HCT116 (cell line): ENCODE measurements at regions not wholly inside any gene's neighbourhood (a gene's known extent, or its start where the extent isn't known, plus 50 kb on each side); places are given as distances from the start of the nearest gene placed in this dataset.

Experiments
- ATAC-seq: fragments of 200-7000 bp; cut with Tn5 transposase; 2 replicates; pipeline ENCODE4 v1.9.1; 2020; ENCODE audit warnings: mild to moderate bottlenecking, moderate library complexity
- BruUV-seq: library from RNA; stranded (reverse); fragments of 400-500 nt; replicated peaks from 2 replicates; lab custom pipeline; 2021; lab: Mats Ljungman, UMichigan
- CTCF ChIA-PET: fragments of 300-600 bp; sonication (Branson Sonifier 250); formaldehyde crosslinking; loops from one replicate; lab custom pipeline; 2021; ENCODE audit warnings: antibody characterized with exemption; lab: Charles Lee
- POLR2A ChIA-PET: fragments of 300-600, 350-600 bp; sonication (Branson Sonifier 250); formaldehyde crosslinking; loops from one replicate; lab custom pipeline; 2021; ENCODE audit warnings: antibody characterized with exemption; lab: Charles Lee
- RAD21 ChIA-PET, 2 experiments: fragments of 300-600 bp; sonication (Branson Sonifier 250); formaldehyde crosslinking; loops; one replicate each; lab custom pipeline; 2023; ENCODE audit warnings: low total read pairs in 2 of 2; ENCODE audit not compliant: uncharacterized antibody in 2 of 2, unreplicated experiment in 2 of 2, low non-redundant PET in 1 of 2; lab: Charles Lee
- DNase-seq: peaks from one replicate; pipeline ENCODE4 v3.0.0-alpha.2; 2010; ENCODE audit warnings: low read depth, low spot score
- H2AFZ ChIP-seq: fragments of 200-600 bp; shearing (Covaris generic), sonication (generic); 2 replicates; pipeline ENCODE4 v1.6.1; 2017; ENCODE audit warnings: low read depth, mixed run types, mixed read lengths, antibody characterized with exemption, low read length; ENCODE audit not compliant: poor library complexity, severe bottlenecking
- H3K27ac ChIP-seq: 2 replicates; pipeline ENCODE4 v1.5.1; 2012; ENCODE audit warnings: low read depth, low read length
- H3K27me3 ChIP-seq: fragments of 200-600 bp; sonication (generic); 2 replicates; pipeline ENCODE4 v1.6.1; 2016; ENCODE audit warnings: mixed run types, low read length, mixed read lengths; ENCODE audit not compliant: insufficient read depth
- H3K36me3 ChIP-seq, 2 experiments: fragments of 200-500 bp in 1 of 2; fragments of 200-600 bp in 1 of 2; sonication (Bioruptor generic) in 1 of 2; sonication (generic) in 1 of 2; 2 replicates each; pipeline versions ENCODE4 v1.5.1 to v1.6.1; 2014 to 2016; ENCODE audit warnings: low read length in 2 of 2, inconsistent platforms in 1 of 2, mixed read lengths in 1 of 2, mixed run types in 1 of 2; ENCODE audit not compliant: insufficient read depth in 2 of 2, control insufficient read depth in 1 of 2
- H3K4me1 ChIP-seq, 2 experiments: fragments of 200-600 bp in 1 of 2; sonication (generic) in 1 of 2; 2 replicates each; pipeline versions ENCODE4 v1.5.1 to v1.6.1; 2012 to 2017; ENCODE audit warnings: low read length in 2 of 2, inconsistent platforms in 1 of 2, mild to moderate bottlenecking in 1 of 2, mixed read lengths in 1 of 2, mixed run types in 1 of 2, moderate library complexity in 1 of 2; ENCODE audit not compliant: insufficient read depth in 2 of 2, control insufficient read depth in 1 of 2
- H3K4me2 ChIP-seq: fragments of 200-600 bp; sonication (generic); 2 replicates; pipeline ENCODE4 v1.6.1; 2017; ENCODE audit warnings: mixed run types, low read length, mixed read lengths
- H3K4me3 ChIP-seq, 2 experiments: fragments of 200-600 bp in 1 of 2; sonication (generic) in 1 of 2; replicated peaks in 1 of 2; 2 replicates each; pipeline ENCODE4 v1.5.1; 2011 to 2016; ENCODE audit warnings: low read length in 2 of 2, control low read depth in 1 of 2, low read depth in 1 of 2, mild to moderate bottlenecking in 1 of 2, mixed read lengths in 1 of 2, mixed run types in 1 of 2
- H3K79me2 ChIP-seq: fragments of 200-600 bp; sonication (generic); 2 replicates; pipeline ENCODE4 v1.6.1; 2017; ENCODE audit warnings: mild to moderate bottlenecking, mixed run types, low read length, moderate library complexity, mixed read lengths; ENCODE audit not compliant: insufficient read depth
- H3K9ac ChIP-seq: fragments of 200-600 bp; sonication (generic); 2 replicates; pipeline ENCODE4 v1.6.1; 2016; ENCODE audit warnings: low read length, mixed read lengths
- H3K9me2 ChIP-seq: fragments of 200-600 bp; sonication (generic), shearing (Covaris generic); 2 replicates; pipeline ENCODE4 v1.6.1; 2017; ENCODE audit warnings: mixed run types, mild to moderate bottlenecking, moderate library complexity; ENCODE audit not compliant: insufficient read depth
- H3K9me3 ChIP-seq, 2 experiments: fragments of 200-500 bp in 1 of 2; fragments of 200-600 bp in 1 of 2; sonication (Bioruptor generic) in 1 of 2; sonication (generic) in 1 of 2; 2 replicates each; pipeline ENCODE4 v1.6.1; 2014 to 2017; ENCODE audit warnings: low read length in 2 of 2, mixed read lengths in 2 of 2, inconsistent platforms in 1 of 2, low read depth in 1 of 2, mild to moderate bottlenecking in 1 of 2, mixed run types in 1 of 2, moderate library complexity in 1 of 2; ENCODE audit not compliant: control insufficient read depth in 1 of 2, insufficient read depth in 1 of 2
- H4K20me1 ChIP-seq: fragments of 200-600 bp; sonication (generic), shearing (Covaris generic); 2 replicates; pipeline ENCODE4 v1.6.1; 2017; ENCODE audit warnings: mixed run types, mild to moderate bottlenecking, moderate library complexity; ENCODE audit not compliant: insufficient read depth
- ATF3 ChIP-seq: IDR thresholded peaks from 2 replicates; pipeline ENCODE4 v1.6.1; 2012
- CBX3 ChIP-seq: IDR thresholded peaks from 2 replicates; pipeline ENCODE4 v1.6.1; 2012; ENCODE audit warnings: low read depth
- CEBPB ChIP-seq: IDR thresholded peaks from 2 replicates; pipeline ENCODE4 v1.6.1; 2012; ENCODE audit warnings: low read depth
- CTCF ChIP-seq, 3 experiments: fragments of 200-600 bp in 1 of 3; sonication (generic) in 1 of 3; IDR thresholded peaks in 2 of 3; conservative IDR thresholded peaks in 1 of 3; 2 replicates each; pipeline ENCODE4 v1.5.1; 2012 to 2017; ENCODE audit warnings: low read depth in 2 of 3, low read length in 2 of 3, antibody characterized with exemption in 1 of 3, borderline replicate concordance in 1 of 3, control low read depth in 1 of 3, mild to moderate bottlenecking in 1 of 3, mixed read lengths in 1 of 3, mixed run types in 1 of 3, moderate library complexity in 1 of 3; ENCODE audit not compliant: insufficient read depth in 1 of 3
- EGR1 ChIP-seq: IDR thresholded peaks from 2 replicates; pipeline ENCODE4 v1.6.1; 2012; ENCODE audit warnings: low read depth
- ELF1 ChIP-seq: IDR thresholded peaks from 2 replicates; pipeline ENCODE4 v1.6.1; 2012; ENCODE audit warnings: low read depth, borderline replicate concordance
- FOSL1 ChIP-seq: IDR thresholded peaks from 2 replicates; pipeline ENCODE4 v1.6.1; 2012; ENCODE audit warnings: low read depth
- JUND ChIP-seq: IDR thresholded peaks from 2 replicates; pipeline ENCODE4 v1.6.1; 2012
- MAX ChIP-seq: IDR thresholded peaks from 2 replicates; pipeline ENCODE4 v1.6.1; 2012
- POLR2AphosphoS5 ChIP-seq: IDR thresholded peaks from 2 replicates; pipeline ENCODE4 v1.6.1; 2011; ENCODE audit warnings: mild to moderate bottlenecking, low read depth, low read length, moderate library complexity
- RAD21 ChIP-seq: IDR thresholded peaks from 2 replicates; pipeline ENCODE4 v1.6.1; 2012; ENCODE audit warnings: low read depth, mild to moderate bottlenecking
- SIN3A ChIP-seq: IDR thresholded peaks from 2 replicates; pipeline ENCODE4 v1.6.1; 2012; ENCODE audit warnings: low read depth
- SP1 ChIP-seq: IDR thresholded peaks from 2 replicates; pipeline ENCODE4 v1.6.1; 2012; ENCODE audit warnings: low read depth
- SRF ChIP-seq: IDR thresholded peaks from 2 replicates; pipeline ENCODE4 v1.6.1; 2012; ENCODE audit warnings: low read depth
- TCF7L2 ChIP-seq: IDR thresholded peaks from 2 replicates; pipeline ENCODE4 v1.7.0; 2011; ENCODE audit warnings: borderline replicate concordance, inconsistent platforms; ENCODE audit not compliant: insufficient read depth, insufficient read length; ENCODE audit errors: extremely low read depth
- ZBTB33 ChIP-seq: IDR thresholded peaks from 2 replicates; pipeline ENCODE4 v1.6.1; 2011; ENCODE audit warnings: mild to moderate bottlenecking, low read length, moderate library complexity; ENCODE audit not compliant: insufficient replicate concordance; ENCODE audit errors: extremely low read depth
- ZFX ChIP-seq: fragments of 450-650 bp; IDR thresholded peaks from 2 replicates; pipeline ENCODE4 v1.6.1; 2017
- ZNF274 ChIP-seq: fragments of 200-500 bp; sonication (Bioruptor generic); IDR thresholded peaks from 2 replicates; pipeline ENCODE4 v1.6.1; 2014; ENCODE audit warnings: mild to moderate bottlenecking, low read depth, low read length, inconsistent platforms
- intact Hi-C: fragments of 100-400 bp; cut with micrococcal nuclease; formaldehyde crosslinking; loops from 2 replicates; pipeline ENCODE4 v1.10.0; 2022

GRCh38 chr3:24999357-24999756 is 428.7 kb upstream of the RARB start:
- DNase-seq (no peak), ATAC-seq (no peak)
- no peaks in the 10 kb centered on the region for H4K20me1 ChIP-seq
- TF ChIP-seq SIN3A (no peak), ZNF274 (no peak), TCF7L2 (no peak), SP1 (no peak), CBX3 (no peak), ATF3 (no peak), EGR1 (no peak), CTCF (IDR thresholded peaks at IDR 0.05 in 2 of 3, conservative IDR thresholded peaks at IDR 0.05 in 1 of 3; ENCODE audit: borderline replicate concordance in 1 of 3, insufficient read depth in 1 of 3, low read depth in 2 of 3, low read length in 2 of 3) (no peak), ELF1 (no peak), SRF (no peak), MAX (no peak), CEBPB (no peak), RAD21 (no peak), POLR2AphosphoS5 (no peak), FOSL1 (no peak), ZFX (no peak), ZBTB33 (no peak), JUND (no peak)
- no TSS peak for BruUV-seq
- H3K9me2 ChIP-seq, result no peaks in the 10 kb centered on the region
- ChIA-PET RAD21 (no interaction called here), CTCF (no interaction called here), POLR2A (no interaction called here)
- no peak overlapping the region for H3K4me3 ChIP-seq
- H3K27me3 ChIP-seq, result peaks cover 8% of the 10 kb centered on the region; the same call in 1 of the 2 replicates
- H2AFZ ChIP-seq, result no peak overlapping the region
- H3K4me1 ChIP-seq, result no peaks in the 10 kb centered on the region
- H3K4me2 ChIP-seq, result no peak overlapping the region
- intact Hi-C loops, result no loop called here
- H3K27ac ChIP-seq, result no peak overlapping the region
- no peaks in the 10 kb centered on the region for H3K36me3 ChIP-seq
- H3K79me2 ChIP-seq, result no peaks in the 10 kb centered on the region
- H3K9me3 ChIP-seq, result no peaks in the 10 kb centered on the region
- no peak overlapping the region for H3K9ac ChIP-seq
